ENCODE measurements at regions not wholly inside any gene's neighbourhood (a gene's known extent, or its start where the extent isn't known, plus 50 kb on each side); places are given as distances from the start of the nearest gene placed in this dataset.

DNA sequence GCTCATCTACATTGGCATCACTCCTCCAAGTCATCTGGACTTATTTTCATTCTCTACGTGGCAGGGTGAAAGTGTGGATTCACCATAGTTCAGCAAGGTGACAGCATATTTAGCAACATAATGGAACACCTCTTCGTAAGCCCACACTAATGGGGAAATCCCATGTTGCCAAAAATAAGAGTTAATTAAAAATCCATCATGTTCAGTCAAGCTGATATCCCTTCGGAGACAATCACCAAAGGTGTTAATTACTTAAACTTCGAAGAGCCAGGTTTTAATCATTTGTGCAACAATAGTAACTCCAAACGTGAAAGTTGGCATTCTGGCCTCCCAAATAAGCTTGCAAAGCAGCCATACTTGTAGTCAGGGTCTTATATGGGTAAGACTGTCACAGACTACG, 242.9 kb downstream of the NSG2 start:
- no peak for DNase-seq (ENCODE audit: low spot score)

DNA sequence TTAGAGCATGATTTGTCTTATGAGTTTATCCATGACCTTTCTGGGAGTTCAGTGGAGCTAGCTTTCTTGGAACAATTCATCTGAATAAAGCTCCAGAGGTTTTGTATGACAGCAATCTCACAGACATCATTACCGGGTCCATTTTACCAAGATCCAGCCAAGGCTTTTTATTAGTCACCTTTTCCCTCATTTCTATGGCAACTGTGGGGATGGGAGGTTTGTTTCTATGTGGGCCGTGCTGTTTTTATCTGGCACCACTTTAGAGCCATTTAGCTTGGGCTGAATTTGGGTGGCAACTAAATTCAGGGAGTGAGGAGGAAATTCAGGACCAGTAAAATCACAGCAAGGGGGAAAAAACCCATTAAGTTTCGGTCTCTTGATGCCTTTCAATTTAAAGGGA, 245.7 kb downstream of the NSG2 start:
- DNase-seq (ENCODE audit: low spot score): no peak

DNA sequence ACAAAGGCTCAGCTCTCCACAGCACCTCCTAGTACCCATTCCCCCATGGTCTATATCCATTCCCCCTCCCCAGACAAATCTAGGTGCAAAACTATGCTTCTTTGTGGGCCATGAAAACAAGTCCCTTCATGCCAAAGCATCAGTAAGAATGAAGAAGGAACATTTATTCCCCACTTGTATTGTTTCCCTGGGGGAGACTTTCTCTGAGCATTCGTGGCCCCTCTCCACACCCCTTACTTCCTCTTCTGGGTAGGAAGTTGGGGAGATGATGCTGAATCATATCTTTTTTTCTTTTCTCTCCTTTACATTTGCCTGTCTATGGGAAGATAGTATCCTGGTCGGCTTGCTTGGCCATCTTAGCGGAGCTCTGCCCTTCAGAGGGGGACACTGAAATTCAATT, 246.8 kb downstream of the NSG2 start:
- DNase-seq (ENCODE audit: low spot score): no peak

GRCh38 chr5:174293006-174293405, 247.5 kb downstream of the NSG2 start:
- no peak for DNase-seq (ENCODE audit: low spot score)

DNA sequence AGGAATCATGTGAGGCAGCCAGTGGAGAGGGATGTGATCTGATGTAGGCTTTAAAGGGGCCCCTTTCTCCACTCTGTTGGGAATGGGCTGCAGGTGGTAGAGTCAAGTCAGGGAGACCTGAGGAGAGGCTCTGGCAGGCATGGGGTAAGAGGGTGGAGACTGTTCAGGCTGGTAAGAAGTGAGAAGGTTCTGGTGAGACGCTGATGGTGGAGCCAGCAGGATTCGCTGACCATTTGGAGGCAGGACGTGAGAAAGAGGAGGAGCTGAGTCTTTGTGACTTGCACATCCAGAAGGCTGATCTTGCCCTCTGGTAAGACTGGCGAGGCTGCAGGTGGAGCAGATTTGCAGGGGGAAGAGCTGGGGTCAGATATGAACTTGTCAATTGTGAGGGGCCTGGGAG, 248.0 kb downstream of the NSG2 start:
- DNase-seq (ENCODE audit: low spot score): no peak

- no peak for DNase-seq (ENCODE audit: low spot score)
These were observed 249.6 kb downstream of the NSG2 start for GRCh38 chr5:174294891-174295620.

DNA sequence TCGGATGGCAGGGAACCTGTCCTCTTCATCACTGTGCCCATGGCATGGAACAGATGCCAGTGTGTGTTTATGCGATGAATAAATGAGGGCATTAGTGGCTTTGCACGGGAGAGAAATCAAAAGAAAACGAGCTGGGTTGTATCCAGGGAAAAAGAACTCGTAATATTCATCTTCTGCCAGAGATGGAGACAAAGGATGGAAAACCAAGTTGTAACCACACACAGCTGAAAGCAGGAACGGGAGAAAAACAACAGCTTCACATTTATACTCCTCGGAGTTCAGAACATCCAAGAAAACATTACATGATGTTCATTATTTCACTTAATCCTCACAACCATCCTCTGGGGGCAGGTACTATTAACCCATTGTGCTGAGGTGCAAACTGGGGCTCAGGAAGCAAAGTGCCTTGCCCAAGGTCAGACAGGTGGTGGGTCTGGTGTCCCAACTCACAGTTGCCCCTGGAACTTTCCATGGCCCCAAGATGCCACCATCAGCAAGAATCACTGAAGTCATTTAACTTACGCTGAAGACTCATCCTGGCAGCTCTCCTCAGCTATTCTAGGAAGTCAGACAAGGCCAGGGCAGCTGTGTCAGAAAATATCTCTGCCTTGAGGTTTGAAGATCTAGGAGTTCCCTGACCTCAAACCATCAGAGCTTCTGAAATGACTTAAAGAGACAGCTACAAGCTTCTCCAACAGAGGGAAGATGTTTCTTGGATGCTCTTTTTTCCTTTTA, 250.4 kb downstream of the NSG2 start:
- no peak for DNase-seq (ENCODE audit: low spot score)

GRCh38 chr5:174300118-174300940, 254.8 kb downstream of the NSG2 start:
- no peak for DNase-seq (ENCODE audit: low spot score)

GRCh38 chr5:174300941-174301761, 255.6 kb downstream of the NSG2 start:
- no peak for DNase-seq (ENCODE audit: low spot score)

GRCh38 chr5:174301848-174302625, 256.5 kb downstream of the NSG2 start:
- no peak for DNase-seq (ENCODE audit: low spot score)

DNA sequence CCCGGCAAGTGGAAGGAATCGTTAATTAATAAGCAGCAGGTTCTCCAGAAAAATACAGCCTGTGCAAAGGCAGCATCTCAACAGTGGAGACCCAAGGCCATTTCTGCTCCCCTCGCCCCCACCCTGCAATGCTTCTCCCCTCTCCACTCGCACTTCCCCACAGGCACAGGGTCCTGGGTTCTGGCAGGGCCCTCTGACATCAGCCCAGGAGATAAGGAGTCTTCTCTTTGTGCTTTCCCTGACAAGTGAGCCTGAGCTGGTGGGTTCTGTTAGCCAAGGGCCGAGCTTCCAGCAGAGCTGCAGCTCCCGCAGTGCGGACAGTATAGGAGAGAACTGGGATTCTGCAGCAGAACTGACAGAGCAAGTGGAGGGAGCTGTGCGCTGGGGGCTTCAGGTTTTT, 257.5 kb downstream of the NSG2 start:
- no peak for DNase-seq (ENCODE audit: low spot score)

DNA sequence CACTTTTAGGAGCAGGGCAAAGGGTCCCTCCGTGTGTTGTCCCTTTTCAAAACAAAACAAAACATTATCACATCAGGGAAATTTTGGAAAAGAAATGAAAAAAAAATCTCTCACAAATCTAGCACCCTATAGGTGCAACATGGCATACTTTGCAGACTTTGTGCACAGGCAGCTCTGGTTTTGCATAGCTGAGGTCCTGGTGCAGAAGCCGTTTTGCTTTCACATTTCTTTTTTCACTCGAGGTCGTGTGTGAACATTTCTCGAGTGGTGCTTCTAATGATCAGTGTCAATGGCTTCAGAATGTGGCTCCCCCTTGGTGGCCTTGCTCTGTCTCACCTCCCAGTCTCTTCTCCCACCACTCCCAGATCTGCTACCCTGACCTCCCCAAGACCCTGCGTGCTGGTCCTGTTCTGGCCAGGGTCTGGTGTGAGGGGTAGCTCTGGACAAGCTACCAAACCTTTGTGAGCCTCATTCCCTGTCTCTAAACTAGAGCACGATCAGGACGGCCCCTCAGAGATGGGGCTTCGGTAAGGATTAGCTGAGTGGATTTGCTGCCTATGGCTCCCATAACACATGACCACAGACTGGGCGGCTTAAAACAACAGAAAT, 258.0 kb downstream of the NSG2 start:
- no peak for DNase-seq (ENCODE audit: low spot score)

DNA sequence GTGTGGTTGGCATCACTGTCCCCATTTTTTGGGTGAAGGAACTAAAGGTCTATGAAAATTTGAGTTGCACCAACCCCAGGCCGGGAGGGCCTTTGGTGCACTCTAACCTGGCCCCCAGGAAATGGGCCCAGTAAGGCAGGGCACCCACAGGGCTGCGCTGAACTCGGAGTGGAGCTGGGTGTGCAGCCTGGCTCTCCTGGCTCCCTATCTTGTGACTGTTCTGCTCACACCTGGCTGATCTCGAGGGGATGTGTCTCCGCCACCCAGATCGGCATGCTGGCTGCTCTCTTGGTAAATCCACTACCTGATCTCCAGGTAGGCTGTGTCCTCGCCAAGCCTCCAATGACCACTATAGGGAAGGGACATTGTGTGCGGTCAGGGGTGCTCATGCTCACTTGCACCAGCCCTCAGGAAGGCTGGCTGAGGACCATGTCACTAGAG, 259.8 kb downstream of the NSG2 start:
- DNase-seq (ENCODE audit: low spot score): no peak

DNA sequence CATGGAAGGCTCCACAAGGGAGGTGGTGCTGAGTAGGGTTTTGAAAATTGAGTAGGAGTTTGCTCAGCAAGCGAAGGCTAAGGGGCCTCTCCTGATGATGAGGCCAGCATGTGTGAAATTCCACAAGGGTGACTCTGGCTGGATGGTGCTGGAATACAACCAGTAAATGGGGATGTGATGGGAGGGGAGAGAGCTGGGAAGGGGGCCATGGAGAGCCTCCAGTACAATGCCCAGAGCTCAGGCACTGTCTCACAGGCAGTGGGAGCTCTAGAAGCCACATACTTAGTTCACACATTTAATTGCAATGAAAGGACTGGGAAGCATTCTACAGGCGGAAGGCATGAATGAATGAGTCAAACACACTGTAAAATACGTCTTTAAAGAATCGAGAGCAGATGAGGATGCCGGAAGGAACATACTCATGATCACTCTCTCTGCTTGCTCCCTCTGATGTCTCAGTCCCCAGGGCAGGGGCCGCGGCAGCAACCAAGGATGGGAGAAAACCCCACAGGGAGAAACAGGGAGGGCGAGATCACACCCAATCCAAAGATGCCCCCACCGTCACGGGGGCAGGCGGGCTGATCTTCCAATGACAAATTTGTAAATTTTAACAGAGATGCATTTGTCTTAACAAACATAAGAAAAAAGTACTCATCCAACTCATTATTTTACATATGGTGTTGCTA, 261.0 kb downstream of the NSG2 start:
- DNase-seq (ENCODE audit: low spot score): no peak

DNA sequence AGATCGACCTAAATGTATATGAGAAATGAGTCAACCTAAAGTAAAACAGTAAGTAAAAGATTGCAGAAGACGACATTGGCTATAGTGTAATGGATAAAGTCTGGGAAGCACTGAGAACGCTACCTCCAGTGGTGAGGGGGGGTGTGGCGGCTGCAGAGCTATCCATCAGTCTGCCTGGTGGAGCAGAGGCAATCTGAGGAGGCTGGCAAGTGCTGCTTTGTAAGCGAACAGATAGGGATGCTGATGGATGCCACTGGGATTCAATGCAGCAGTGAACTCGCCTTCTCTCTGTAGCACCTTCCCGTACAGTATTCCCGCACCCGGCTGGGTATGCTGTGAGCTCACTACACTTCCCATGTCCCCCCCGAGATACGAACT, 261.5 kb downstream of the NSG2 start:
- DNase-seq (ENCODE audit: low spot score): no peak

GRCh38 chr5:174307656-174308271, 262.3 kb downstream of the NSG2 start:
- DNase-seq (ENCODE audit: low spot score): no peak

DNA sequence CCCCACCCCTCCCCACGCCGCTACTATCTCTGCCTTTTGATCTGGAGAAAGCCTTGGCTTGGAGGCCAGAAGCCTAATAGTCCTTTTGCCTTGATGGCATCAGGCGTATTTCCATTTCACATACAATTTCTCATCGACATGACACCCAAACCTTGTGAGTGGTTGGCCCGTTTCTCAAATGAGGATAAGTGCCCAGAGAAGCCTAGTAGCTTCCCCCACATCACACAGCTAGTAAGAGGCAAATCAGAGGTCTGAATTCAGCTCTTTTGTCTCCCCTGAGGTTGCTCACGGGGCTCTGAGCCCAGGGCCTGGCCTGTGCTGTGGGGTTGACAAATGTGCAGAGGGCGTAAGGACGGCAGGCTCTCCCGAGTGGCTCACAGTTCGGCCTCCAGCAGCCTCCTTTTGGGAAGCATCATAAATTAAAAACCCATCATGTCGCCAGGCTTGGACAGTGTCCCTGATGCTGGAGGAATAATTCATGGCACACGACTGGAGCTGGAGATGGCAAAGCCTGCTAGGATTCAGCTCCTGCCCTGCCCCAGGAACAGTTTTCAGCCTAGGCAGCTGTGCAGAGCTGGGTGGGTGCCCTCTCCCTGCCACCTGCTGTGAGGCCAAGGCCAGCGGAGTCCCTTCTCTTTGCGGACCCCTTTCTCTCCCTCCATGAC, 263.8 kb downstream of the NSG2 start:
- DNase-seq (ENCODE audit: low spot score): no peak

DNA sequence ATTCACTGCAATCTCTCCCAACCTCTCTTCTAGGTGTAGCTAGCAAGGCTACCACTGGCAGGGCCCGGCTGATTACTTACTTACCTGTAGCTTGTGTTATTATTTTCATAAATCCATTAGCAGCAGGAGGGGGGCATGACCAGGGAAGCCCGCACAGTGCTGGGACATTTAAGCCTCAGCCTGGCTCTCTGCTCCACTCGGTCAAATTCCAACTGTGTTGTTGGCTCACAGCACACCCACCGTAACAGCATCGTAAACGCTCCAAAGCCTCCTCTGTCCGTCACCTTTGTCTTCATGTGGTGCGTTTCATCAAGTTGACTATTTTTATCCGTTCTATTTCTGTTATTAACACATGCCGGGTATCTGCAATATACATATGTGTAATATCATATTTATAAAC, 264.7 kb downstream of the NSG2 start:
- DNase-seq (ENCODE audit: low spot score): no peak

DNA sequence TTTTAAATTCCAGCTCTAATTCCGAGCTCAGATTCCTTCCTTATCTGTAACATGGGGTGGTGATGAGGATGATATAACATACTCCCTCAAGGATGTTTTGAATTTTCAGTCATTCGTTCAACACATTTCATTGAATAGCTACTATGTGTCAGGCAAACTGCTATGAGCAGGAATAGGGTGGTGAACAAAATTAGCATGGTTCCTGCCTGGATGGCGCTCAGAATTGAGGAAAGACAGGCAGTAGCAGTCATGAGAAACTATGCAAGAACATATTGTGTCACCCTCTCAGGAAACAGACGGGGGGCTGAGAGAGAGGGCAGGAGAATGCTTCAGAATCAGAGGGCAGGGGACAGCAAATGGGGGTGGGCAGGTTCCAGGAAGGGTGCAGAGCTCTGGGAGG, 265.2 kb downstream of the NSG2 start:
- DNase-seq (ENCODE audit: low spot score): no peak
